PC-9 (cell line): ENCODE measurements at regions not wholly inside any gene's neighbourhood (a gene's known extent, or its start where the extent isn't known, plus 50 kb on each side); places are given as distances from the start of the nearest gene placed in this dataset.

Experiments
- BruUV-seq: library from RNA; stranded (reverse); fragments of 400-500 nt; replicated peaks from 2 replicates; lab custom pipeline; 2021; lab: Mats Ljungman, UMichigan
- CTCF ChIA-PET: fragments of 300-600 bp; sonication (Branson Sonifier 250); formaldehyde crosslinking; loops from one replicate; lab custom pipeline; 2022; ENCODE audit warnings: antibody characterized with exemption; lab: Charles Lee
- POLR2A ChIA-PET: fragments of 300-600 bp; sonication (Branson Sonifier 250); formaldehyde crosslinking; loops from one replicate; lab custom pipeline; 2022; ENCODE audit warnings: antibody characterized with exemption; ENCODE audit not compliant: unreplicated experiment; lab: Charles Lee
- DNase-seq, 2 experiments: peaks; one replicate each; pipeline versions ENCODE4 v3.0.0 to v3.0.0-alpha.2; 2015 to 2022; ENCODE audit warnings: mixed read lengths in 1 of 2
- H2AFZ ChIP-seq: fragments of 200-600 bp; sonication (generic); 2 replicates; pipeline ENCODE4 v1.8.1; 2017; ENCODE audit warnings: antibody characterized with exemption
- H3F3A ChIP-seq: fragments of 200-600 bp; sonication (generic); 2 replicates; pipeline ENCODE4 v1.8.1; 2017; ENCODE audit warnings: antibody characterized with exemption, mild to moderate bottlenecking, low read depth; ENCODE audit not compliant: insufficient read depth
- H3K27ac ChIP-seq: fragments of 200-600 bp; sonication (generic); 2 replicates; pipeline ENCODE4 v1.6.1; 2016; ENCODE audit warnings: mixed run types
- H3K27me3 ChIP-seq: fragments of 200-600 bp; sonication (generic); 2 replicates; pipeline ENCODE4 v1.6.1; 2016; ENCODE audit warnings: low read depth, mixed run types; ENCODE audit not compliant: insufficient read depth
- H3K36me3 ChIP-seq: fragments of 200-600 bp; sonication (generic); 2 replicates; pipeline ENCODE4 v1.6.1; 2016; ENCODE audit warnings: low read depth, mixed run types
- H3K4me1 ChIP-seq: fragments of 200-600 bp; sonication (generic); replicated peaks from 2 replicates; pipeline ENCODE4 v1.6.1; 2016; ENCODE audit warnings: mixed run types; ENCODE audit not compliant: insufficient read depth
- H3K4me2 ChIP-seq: fragments of 200-600 bp; sonication (generic); 2 replicates; pipeline ENCODE4 v1.6.1; 2017; ENCODE audit warnings: mixed run types
- H3K4me3 ChIP-seq: fragments of 200-600 bp; sonication (generic); 2 replicates; pipeline ENCODE4 v1.6.1; 2016; ENCODE audit warnings: mixed run types
- H3K79me2 ChIP-seq: fragments of 200-600 bp; sonication (generic); 2 replicates; pipeline ENCODE4 v1.6.1; 2017; ENCODE audit warnings: low read depth, mixed run types
- H3K9me2 ChIP-seq: fragments of 200-600 bp; sonication (generic); 2 replicates; pipeline ENCODE4 v1.8.1; 2017; ENCODE audit warnings: mild to moderate bottlenecking; ENCODE audit not compliant: insufficient read depth
- H3K9me3 ChIP-seq: fragments of 200-600 bp; sonication (generic); 2 replicates; pipeline ENCODE4 v1.8.1; 2016; ENCODE audit warnings: low read depth; ENCODE audit not compliant: insufficient read depth
- H4K20me1 ChIP-seq: fragments of 200-600 bp; sonication (generic); 2 replicates; pipeline ENCODE4 v1.8.1; 2017; ENCODE audit not compliant: insufficient read depth
- EZH2 ChIP-seq: fragments of 200-600 bp; sonication (generic); IDR thresholded peaks from 2 replicates; pipeline ENCODE4 v1.8.0; 2017; ENCODE audit warnings: antibody characterized with exemption, low read depth
- intact Hi-C: fragments of 100-400 bp; cut with micrococcal nuclease; formaldehyde crosslinking; loops from one replicate; pipeline ENCODE4 v1.10.0; 2022; ENCODE audit not compliant: unreplicated experiment
- TF ChIP-seq, protein P1 (sequence below): fragments of 200-600 bp; sonication (generic); conservative IDR thresholded peaks from 2 replicates; pipeline ENCODE4 v1.6.1; 2017; ENCODE audit warnings: mixed run types, antibody characterized with exemption, mild to moderate bottlenecking, moderate library complexity

DNA sequence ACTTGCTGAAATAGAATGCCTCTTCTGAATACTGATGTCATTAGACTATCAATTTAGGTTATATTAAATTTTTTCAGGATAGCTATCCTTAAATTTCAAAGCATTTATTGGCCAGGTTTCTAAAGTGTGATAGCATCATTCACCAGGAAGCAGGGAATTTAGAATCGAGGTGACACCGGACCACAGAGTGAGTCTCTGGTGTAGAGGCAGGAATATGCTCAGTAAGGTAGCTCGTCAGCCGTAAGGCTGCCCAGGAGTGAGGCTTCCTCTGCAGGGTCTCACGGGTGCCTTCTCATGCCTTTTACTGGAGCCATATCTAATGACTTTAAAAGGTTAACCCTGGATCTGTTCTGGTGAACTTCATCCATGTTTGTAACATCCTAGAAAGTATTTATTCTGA, 170.8 kb upstream of the KLF14 start:
- Histone ChIP-seq H3K27me3 (no peaks in the 10 kb centered on the region), H3K79me2 (peaks cover 95% of the 10 kb centered on the region), H3K36me3 (peaks cover 73% of the 10 kb centered on the region), H3K4me3 (peak overlapping the region; percentile 96; the same call in 1 of the 2 replicates), H4K20me1 (peaks cover 40% of the 10 kb centered on the region), H3K9me2 (no peaks in the 10 kb centered on the region), H3K4me1 (peaks cover 94% of the 10 kb centered on the region), H3F3A (peaks cover 97% of the 10 kb centered on the region), H3K4me2 (peak overlapping the region; percentile 93), H3K27ac (peak overlapping the region; percentile 99), H2AFZ (no peak overlapping the region), H3K9me3 (no peaks in the 10 kb centered on the region)
- CTCF ChIA-PET = interaction anchor here (0.6 to 1.7 kb wide), 6 partner anchors 10 to 259 kb away, joined by 3 to 9 read pairs (median 5); no protein-coding TSS in a partner anchor
- no peak for TF ChIP-seq EZH2
- TF ChIP-seq, protein P1, sequence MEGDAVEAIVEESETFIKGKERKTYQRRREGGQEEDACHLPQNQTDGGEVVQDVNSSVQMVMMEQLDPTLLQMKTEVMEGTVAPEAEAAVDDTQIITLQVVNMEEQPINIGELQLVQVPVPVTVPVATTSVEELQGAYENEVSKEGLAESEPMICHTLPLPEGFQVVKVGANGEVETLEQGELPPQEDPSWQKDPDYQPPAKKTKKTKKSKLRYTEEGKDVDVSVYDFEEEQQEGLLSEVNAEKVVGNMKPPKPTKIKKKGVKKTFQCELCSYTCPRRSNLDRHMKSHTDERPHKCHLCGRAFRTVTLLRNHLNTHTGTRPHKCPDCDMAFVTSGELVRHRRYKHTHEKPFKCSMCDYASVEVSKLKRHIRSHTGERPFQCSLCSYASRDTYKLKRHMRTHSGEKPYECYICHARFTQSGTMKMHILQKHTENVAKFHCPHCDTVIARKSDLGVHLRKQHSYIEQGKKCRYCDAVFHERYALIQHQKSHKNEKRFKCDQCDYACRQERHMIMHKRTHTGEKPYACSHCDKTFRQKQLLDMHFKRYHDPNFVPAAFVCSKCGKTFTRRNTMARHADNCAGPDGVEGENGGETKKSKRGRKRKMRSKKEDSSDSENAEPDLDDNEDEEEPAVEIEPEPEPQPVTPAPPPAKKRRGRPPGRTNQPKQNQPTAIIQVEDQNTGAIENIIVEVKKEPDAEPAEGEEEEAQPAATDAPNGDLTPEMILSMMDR = no peak
- no peak for DNase-seq
- POLR2A ChIA-PET = interaction anchor here (0.5 to 1.5 kb wide), 7 partner anchors 9 to 372 kb away, joined by 3 to 18 read pairs (median 5); no protein-coding TSS in a partner anchor
- BruUV-seq = TSS peak; percentile 81
- intact Hi-C loops = loop anchor here (1.0 to 2.0 kb wide), 5 partner anchors 9 to 204 kb away; no protein-coding TSS in a partner anchor

DNA sequence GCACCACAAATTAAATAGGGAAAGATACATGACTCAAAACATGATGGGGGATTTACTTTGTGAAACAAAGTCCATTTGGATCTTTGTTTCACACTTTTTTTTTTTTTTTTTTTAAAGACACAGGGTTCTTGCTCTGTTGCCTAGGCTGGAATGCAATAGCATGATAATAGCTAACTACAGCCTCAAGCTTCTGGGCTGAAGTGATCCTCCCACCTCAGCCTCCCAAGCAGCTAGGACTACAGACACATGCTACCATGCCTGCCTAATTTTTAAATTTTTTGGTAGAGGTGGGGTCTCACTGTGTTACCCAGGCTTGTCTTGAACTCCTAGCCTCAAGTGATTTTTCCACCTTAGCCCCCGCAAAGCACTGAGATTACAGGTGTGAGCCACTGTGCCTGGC, 172.6 kb upstream of the KLF14 start:
- CTCF ChIA-PET = interaction anchor here (0.6 kb wide), 1 partner anchor 8 kb away, joined by 6 read pairs; no protein-coding TSS in a partner anchor
- H3K27ac ChIP-seq = peak overlapping the region; percentile 99
- no peaks in the 10 kb centered on the region for H3K9me3 ChIP-seq

DNA sequence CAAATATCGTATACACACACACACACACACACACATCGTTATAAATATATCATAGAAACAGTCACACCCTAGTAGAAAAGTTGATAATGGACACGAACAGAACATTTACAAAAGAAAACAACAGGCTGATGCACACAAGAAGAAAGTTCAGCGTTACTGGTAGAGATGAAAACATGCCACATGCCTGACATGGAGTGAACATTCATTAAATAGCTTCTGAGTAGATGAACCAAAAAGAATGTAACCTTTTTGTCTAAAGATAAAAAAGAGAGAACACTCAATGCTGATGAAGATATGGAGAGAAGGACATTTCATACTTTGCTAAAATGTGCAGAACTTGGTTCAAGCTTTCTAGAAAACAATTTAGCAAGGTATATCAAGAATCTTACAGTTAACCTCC, 173.4 kb upstream of the KLF14 start:
- Histone ChIP-seq H3K4me2 (peak overlapping the region; percentile 93), H3K9me2 (no peaks in the 10 kb centered on the region), H3K36me3 (peaks cover 69% of the 10 kb centered on the region), H3K79me2 (peaks cover 95% of the 10 kb centered on the region), H3K9me3 (no peaks in the 10 kb centered on the region), H4K20me1 (peaks cover 24% of the 10 kb centered on the region), H3K27me3 (no peaks in the 10 kb centered on the region), H3K4me3 (peak overlapping the region; percentile 96), H3K27ac (peak overlapping the region; percentile 99), H3F3A (peaks cover 97% of the 10 kb centered on the region), H3K4me1 (peaks cover 67% of the 10 kb centered on the region), H2AFZ (no peak overlapping the region)
- no TSS peak for BruUV-seq
- DNase-seq = no peak
- POLR2A ChIA-PET = no interaction called here
- TF ChIP-seq, protein P1 = no peak
- no peak for TF ChIP-seq EZH2
- CTCF ChIA-PET = no interaction called here
- intact Hi-C loops = no loop called here

More for the DNA sequence above, 172.6 kb upstream of the KLF14 start:
- BruUV-seq = no TSS peak
- Histone ChIP-seq H3K27me3 (no peaks in the 10 kb centered on the region), H3K4me2 (peak overlapping the region; percentile 93), H3K36me3 (peaks cover 73% of the 10 kb centered on the region), H3F3A (peaks cover 97% of the 10 kb centered on the region), H3K9me2 (no peaks in the 10 kb centered on the region), H3K4me3 (peak overlapping the region; percentile 96; the same call in 1 of the 2 replicates), H3K4me1 (peaks cover 76% of the 10 kb centered on the region), H2AFZ (no peak overlapping the region), H3K79me2 (peaks cover 95% of the 10 kb centered on the region), H4K20me1 (peaks cover 31% of the 10 kb centered on the region)
- DNase-seq = no peak
- TF ChIP-seq EZH2 = no peak
- TF ChIP-seq, protein P1 = no peak
- intact Hi-C loops = no loop called here
- POLR2A ChIA-PET = interaction anchor here (0.7 kb wide), 1 partner anchor 483 kb away, joined by 7 read pairs; no protein-coding TSS in a partner anchor
